Aorta (tissue), 5 donors: ENCODE measurements at regions not wholly inside any gene's neighbourhood (a gene's known extent, or its start where the extent isn't known, plus 50 kb on each side); places are given as distances from the start of the nearest gene placed in this dataset.

ENCODE experiments used
- ATAC-seq: fragments of 200-7000 bp; cut with Tn5 transposase; one replicate; pipeline ENCODE4 v1.9.1; 2022; ENCODE audit warnings: moderate library complexity; ENCODE audit not compliant: low FRiP score
- DNase-seq, 2 donors: peaks; one replicate each; pipeline ENCODE4 v3.0.0-alpha.2; 2020
- H3K27ac ChIP-seq, 2 donors: one replicate each; pipeline ENCODE4 v1.5.1; 2013; ENCODE audit warnings: low read length in 2 of 2, mild to moderate bottlenecking in 2 of 2, moderate library complexity in 2 of 2, control low read depth in 1 of 2, inconsistent platforms in 1 of 2, low read depth in 1 of 2
- H3K27me3 ChIP-seq, 2 donors: one replicate each; pipeline ENCODE4 v1.6.1; 2013; ENCODE audit warnings: control low read depth in 1 of 2, low read length in 1 of 2, mild to moderate bottlenecking in 1 of 2, moderate library complexity in 1 of 2; ENCODE audit not compliant: insufficient read depth in 2 of 2, control insufficient read depth in 1 of 2
- H3K36me3 ChIP-seq, 2 donors: one replicate each; pipeline ENCODE4 v1.6.1; 2013; ENCODE audit warnings: control low read depth in 1 of 2, low read length in 1 of 2, mild to moderate bottlenecking in 1 of 2; ENCODE audit not compliant: insufficient read depth in 2 of 2, control insufficient read depth in 1 of 2
- H3K4me1 ChIP-seq, 2 donors: one replicate each; pipeline ENCODE4 v1.6.1; 2013; ENCODE audit warnings: low read length in 2 of 2, control low read depth in 1 of 2, mild to moderate bottlenecking in 1 of 2, moderate library complexity in 1 of 2; ENCODE audit not compliant: insufficient read depth in 2 of 2, control insufficient read depth in 1 of 2
- H3K4me3 ChIP-seq, 2 donors: one replicate each; pipeline ENCODE4 v1.5.1; 2013; ENCODE audit warnings: low read length in 2 of 2, control low read depth in 1 of 2, mild to moderate bottlenecking in 1 of 2
- H3K9me3 ChIP-seq: one replicate; pipeline ENCODE4 v1.6.1; 2013; ENCODE audit warnings: mild to moderate bottlenecking, low read length; ENCODE audit not compliant: control insufficient read depth
- WGBS, 2 donors: extraction: QIAGEN DNeasy Blood & Tissue Kit; methylation state at CpG; one replicate each; pipeline ENCODE4 v1.1.7; 2013; 5-methylcytosine and 5-hydroxymethylcytosine counted together
- intact Hi-C, 2 donors: fragments of 100-400 bp; cut with DNase I; formaldehyde crosslinking; loops; one replicate each; pipeline versions ENCODE4 v1.14.2 to v1.15.0; 2022
- donor health status: healthy with polysubstance abuse.
- donor health status: Bipolar disorder and iron deficiency.
- donor health status: DM: no; HTN: no; CAD: no.
- donor health status: DM: no; HTN: no; CAD: no.
- donor health status: DM: yes; HTN: yes; CAD: no.

DNA sequence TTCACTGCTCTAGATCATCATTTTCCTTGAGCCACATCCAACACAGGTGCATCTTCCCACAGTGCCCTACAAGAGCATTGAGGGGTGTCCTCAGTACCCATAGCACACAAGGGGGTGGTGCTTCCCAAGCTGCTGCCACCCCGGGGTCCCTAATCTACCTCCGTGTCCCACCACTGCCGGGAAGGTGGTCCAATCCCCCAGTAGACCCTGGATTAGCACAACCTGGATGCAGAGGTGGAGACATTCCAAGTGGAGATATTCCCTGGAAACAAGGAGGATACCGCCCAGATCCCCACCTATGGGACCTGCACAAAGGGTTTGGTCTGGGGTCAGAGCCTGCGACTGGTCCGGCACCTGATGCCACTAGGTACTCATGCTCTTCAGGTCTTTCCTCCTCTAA, 284.8 kb upstream of the PPP2R2D start:
- DNase-seq: no peak
- 93 to 96% methylated on average over 6 of the region's 6 CpGs for WGBS, 2 donors
- Histone ChIP-seq H3K4me3 (no peak overlapping the region), H3K9me3 (no peaks in the 10 kb centered on the region), H3K27ac (no peak overlapping the region), H3K27me3 (no peaks in the 10 kb centered on the region), H3K36me3 (no peaks in the 10 kb centered on the region), H3K4me1 (no peaks in the 10 kb centered on the region)
- intact Hi-C loops: no loop called here
- ATAC-seq: no peak

DNA sequence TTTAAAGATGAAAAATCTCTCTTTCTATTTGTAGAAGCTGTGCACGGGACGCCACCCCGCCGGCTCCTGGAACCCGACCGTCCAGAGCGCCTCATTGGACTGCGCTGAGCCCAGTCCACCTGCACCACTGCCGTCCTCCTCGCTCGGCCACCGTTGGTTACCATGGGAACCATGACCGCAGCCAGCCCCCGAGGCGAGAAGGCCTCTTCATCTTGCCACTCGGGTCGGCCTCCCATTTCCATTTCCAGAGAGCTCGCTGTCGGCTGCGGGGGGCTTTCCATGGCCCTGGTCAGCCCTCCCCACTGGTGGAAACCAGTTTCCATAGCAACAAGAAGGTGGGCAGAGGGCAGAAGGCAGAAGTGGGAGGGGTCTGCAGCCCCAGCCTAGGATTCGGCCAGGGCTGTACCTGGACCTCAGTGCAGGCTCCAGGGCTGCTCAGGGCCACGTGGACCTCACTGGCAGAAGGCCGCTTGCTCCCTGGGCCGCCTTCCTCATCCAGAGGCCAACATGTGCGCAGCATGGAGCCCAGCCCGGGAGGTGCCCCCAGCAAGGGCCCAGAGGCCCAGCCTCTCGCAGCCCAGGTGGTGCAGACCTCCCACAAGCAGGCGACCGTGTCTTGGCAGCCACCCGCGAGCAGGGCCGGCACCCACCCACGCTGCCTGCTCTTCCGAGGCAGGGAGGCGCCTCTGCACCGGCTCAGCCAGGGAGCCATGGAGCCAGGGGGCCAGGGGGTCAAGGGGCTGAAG, 283.5 kb upstream of the PPP2R2D start:
- intact Hi-C loops: no loop called here
- Histone ChIP-seq H3K36me3 (no peaks in the 10 kb centered on the region), H3K27me3 (no peaks in the 10 kb centered on the region), H3K9me3 (no peaks in the 10 kb centered on the region), H3K4me3 (no peak overlapping the region), H3K27ac (no peak overlapping the region), H3K4me1 (no peaks in the 10 kb centered on the region)
- WGBS, 2 donors: 70 to 72% methylated on average over 36 of the region's 36 CpGs
- DNase-seq (no peak), ATAC-seq (no peak)

DNA sequence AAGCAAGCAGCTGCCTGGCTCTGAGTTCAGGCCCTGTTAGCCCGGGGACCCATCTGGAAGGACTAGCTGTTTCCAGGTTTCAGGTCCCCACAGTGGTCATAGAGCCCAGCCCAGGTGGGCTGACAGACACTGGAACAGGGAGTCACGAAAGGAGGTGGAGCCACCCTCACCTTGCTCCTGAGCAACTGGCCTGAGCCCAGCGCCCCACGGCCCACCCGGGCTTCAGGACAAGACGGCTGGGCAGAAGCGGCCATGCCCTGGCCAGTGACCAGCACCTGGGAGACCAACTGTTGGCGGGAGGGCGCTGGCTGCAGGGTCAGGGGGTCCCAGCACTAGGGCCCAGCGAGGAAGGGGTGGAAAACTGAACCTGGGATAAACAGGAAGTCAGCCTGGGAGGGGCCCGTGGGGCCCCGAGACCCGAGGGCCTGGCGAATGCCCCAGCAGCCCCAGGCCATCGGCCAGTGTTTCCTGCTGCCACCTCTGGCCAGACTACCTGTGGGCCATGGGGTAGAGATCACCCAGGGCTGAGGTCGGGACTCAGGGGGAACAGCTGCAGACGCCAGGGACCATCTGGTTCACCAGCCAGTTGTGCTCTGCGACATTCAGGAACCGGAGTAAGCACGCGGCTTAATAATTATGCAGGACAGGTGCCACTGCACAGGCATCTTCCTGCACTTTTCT, 282.1 kb upstream of the PPP2R2D start:
- Histone ChIP-seq H3K4me1 (no peaks in the 10 kb centered on the region), H3K4me3 (no peak overlapping the region), H3K9me3 (no peaks in the 10 kb centered on the region), H3K36me3 (no peaks in the 10 kb centered on the region), H3K27ac (no peak overlapping the region), H3K27me3 (no peaks in the 10 kb centered on the region)
- ATAC-seq (no peak), DNase-seq (no peak)
- intact Hi-C loops: no loop called here
- 57 to 60% methylated on average over 21 of the region's 21 CpGs for WGBS, 2 donors

DNA sequence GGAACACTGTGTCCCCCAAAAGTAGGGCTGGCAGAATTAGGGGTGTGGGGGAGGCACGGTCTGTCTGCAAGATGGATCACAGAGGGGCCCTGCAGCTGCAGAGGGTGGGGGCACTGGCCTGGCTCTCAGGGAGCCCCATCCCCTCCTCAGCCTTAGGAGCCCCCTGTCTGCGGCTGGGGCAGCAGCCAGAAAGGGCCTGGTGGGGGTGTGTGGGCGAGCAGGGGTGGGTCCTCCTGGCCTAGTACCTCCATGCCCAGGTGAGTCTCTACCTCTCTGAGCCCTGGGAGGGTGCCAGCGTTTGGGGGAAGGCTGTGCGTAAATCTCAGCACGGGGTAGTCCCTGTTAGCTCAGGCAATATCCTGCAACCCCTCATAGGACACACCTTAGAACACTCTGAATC, 280.5 kb upstream of the PPP2R2D start:
- intact Hi-C loops: no loop called here
- Histone ChIP-seq H3K4me1 (no peaks in the 10 kb centered on the region), H3K36me3 (no peaks in the 10 kb centered on the region), H3K9me3 (peaks cover 2% of the 10 kb centered on the region), H3K27ac (no peak overlapping the region), H3K4me3 (no peak overlapping the region), H3K27me3 (no peaks in the 10 kb centered on the region)
- ATAC-seq (no peak), DNase-seq (no peak)
- 78 to 84% methylated on average over 6 of the region's 6 CpGs for WGBS, 2 donors

DNA sequence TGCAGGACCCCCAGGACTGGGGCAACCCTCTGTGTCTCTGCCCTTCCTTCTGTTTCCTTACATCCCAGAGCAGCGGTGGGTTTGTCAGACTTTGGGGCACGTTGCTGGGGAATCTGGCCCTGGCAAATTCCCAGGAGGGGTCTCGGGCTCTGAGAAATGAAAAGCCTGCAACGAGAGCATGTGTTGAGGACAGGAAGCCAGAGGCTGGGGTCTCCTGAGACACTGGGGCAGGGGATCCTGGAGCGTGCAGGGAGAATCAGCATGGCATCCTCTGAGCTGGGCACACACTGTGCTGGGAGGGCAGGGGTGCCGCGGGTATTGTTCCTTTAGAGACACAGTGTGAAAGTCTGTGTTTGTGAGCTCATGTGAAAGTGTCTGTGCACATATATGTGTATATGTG, 279.9 kb upstream of the PPP2R2D start:
- H3K4me1 ChIP-seq: no peaks in the 10 kb centered on the region

DNA sequence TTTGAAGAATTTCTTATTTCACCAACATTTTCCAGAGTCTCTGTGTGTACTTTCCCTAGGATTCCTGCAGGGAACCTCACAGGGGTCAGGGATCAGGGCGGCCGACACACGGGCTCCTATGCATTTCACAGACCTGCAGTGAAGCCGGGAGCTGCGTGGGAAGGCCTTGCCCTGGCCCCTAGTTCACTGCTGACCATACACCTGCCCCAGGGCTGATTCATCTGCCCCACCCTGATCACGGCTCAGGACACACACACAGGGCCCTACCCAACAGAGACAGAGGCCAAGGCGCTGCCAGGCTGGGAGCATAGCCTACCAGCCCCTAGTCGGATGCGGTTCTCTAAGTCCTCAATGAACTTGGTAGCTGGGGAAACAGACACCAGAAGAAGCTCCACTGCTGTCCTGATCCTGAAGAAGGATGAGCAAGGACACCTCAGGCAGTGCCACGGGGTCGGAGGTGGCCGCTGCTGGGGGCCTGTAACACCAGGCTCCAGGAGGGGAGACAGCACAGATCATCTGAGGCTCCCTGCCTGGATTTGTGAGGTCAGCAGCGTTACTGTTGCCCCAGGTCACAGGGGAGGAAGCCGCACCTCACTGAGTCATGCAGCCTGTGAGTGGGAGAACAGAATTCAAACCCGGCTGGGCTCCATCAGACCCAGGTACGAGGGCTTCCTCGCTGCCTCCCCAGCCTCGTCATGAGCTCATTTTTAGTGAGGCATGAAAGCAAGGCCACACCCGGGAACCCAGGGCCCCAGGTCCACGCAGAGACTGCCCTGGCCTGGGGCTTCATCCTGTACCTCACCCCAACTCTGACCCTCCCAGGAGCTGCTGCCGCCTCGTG, 278.8 kb upstream of the PPP2R2D start:
- no peak for DNase-seq
- Histone ChIP-seq H3K36me3 (no peaks in the 10 kb centered on the region), H3K9me3 (peaks cover 4% of the 10 kb centered on the region), H3K4me1 (no peaks in the 10 kb centered on the region), H3K27me3 (no peaks in the 10 kb centered on the region), H3K4me3 (no peak overlapping the region), H3K27ac (no peak overlapping the region)
- 76% methylated on average over 22 of the region's 22 CpGs for WGBS, 2 donors
- intact Hi-C loops: no loop called here
- ATAC-seq: no peak

More for the DNA sequence above, 279.9 kb upstream of the PPP2R2D start:
- H3K27ac ChIP-seq: no peak overlapping the region
- WGBS, 2 donors: 39 to 43% methylated on average over 7 of the region's 7 CpGs
- DNase-seq: no peak
- intact Hi-C loops: no loop called here
- no peak for ATAC-seq
- no peaks in the 10 kb centered on the region for H3K36me3 ChIP-seq
- no peaks in the 10 kb centered on the region for H3K27me3 ChIP-seq
- H3K4me3 ChIP-seq: no peak overlapping the region
- peaks cover 4% of the 10 kb centered on the region for H3K9me3 ChIP-seq

DNA sequence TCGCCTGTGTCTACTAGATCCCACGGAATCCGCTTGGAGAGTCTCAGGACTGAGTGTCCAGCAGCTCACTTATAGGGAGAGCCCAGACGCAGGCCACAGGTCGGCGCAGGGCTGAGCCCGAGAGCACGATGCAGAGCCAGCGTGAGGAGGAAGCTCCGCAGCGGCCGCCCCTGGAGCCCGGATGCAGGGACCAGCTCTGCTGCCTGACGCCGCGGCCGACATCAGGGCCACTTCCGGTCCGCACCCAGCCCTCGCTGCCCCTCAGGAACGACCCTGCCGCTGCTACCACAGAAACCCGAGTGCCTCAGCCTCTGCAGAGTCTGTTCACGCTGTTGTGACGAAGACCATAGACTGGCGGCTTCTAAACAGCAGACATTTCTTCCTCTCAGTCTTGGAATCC, 275.8 kb upstream of the PPP2R2D start:
- DNase-seq (no peak), ATAC-seq (no peak)
- H3K4me3 ChIP-seq: no peak overlapping the region
- intact Hi-C loops: no loop called here
- H3K4me1 ChIP-seq: no peaks in the 10 kb centered on the region
- H3K27me3 ChIP-seq: no peaks in the 10 kb centered on the region
- peaks cover 4% of the 10 kb centered on the region for H3K9me3 ChIP-seq
- no peaks in the 10 kb centered on the region for H3K36me3 ChIP-seq
- no peak overlapping the region for H3K27ac ChIP-seq
- WGBS, 2 donors: 91% methylated on average over 26 of the region's 26 CpGs

DNA sequence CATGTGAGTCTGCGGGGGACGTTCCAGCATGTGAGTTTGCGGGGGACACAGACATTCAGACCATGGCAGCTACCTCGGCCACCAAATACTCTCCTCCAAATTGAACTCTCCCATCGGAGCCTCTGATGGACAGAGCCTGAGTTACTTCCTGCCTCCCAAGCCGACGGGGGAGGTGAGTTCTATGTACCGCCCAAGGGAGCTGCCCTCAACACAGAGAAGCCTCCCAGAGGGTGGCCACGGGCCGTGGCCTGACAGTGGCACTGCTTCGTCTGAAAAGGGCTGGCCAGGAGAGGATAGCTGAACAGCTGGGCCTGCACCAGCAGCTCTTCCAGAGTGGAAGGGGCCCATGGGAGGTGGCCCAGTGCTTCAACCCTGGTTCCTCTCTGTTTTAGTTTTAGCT, 274.5 kb upstream of the PPP2R2D start:
- no peaks in the 10 kb centered on the region for H3K27me3 ChIP-seq

More for the DNA sequence above, 274.5 kb upstream of the PPP2R2D start:
- DNase-seq (no peak), ATAC-seq (no peak)
- Histone ChIP-seq H3K4me3 (no peak overlapping the region), H3K9me3 (peaks cover 4% of the 10 kb centered on the region), H3K36me3 (no peaks in the 10 kb centered on the region), H3K4me1 (no peaks in the 10 kb centered on the region), H3K27ac (no peak overlapping the region)
- intact Hi-C loops: no loop called here
- 88 to 92% methylated on average over 11 of the region's 11 CpGs for WGBS, 2 donors
